GM18520 (cell line): ENCODE measurements at regions not wholly inside any gene's neighbourhood (a gene's known extent, or its start where the extent isn't known, plus 50 kb on each side); places are given as distances from the start of the nearest gene placed in this dataset.
A peak's percentile ranks its signal among the peaks of the same experiment; 100 is the strongest.

Experiments used
- ATAC-seq: cut with Tn5 transposase; IDR thresholded peaks from one replicate; pipeline ENCODE4 v1.9.1; 2021; ENCODE audit not compliant: unreplicated experiment

DNA sequence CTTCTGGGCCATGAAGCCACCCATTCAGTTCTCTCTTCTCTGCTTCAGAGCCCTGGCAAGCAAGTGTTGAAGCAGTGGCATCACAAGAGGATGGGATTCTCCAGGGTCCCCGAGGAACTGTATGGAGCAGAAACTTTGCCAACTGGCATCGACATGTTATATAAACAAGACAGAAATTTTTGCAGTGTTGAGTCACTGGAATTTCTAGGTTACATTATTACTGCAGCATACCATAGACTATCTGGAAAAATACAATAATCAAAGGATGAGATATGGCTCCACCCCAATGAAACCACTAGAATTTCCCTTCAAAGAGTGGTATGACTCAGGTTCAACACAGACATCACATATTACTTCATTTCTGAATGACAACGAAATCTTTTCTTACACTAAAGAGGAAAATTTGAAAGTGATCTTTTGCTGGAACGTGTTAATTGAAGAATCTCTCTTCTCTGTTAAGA lies 343.0 kb upstream of the DYNLRB2 start:
- no peak for ATAC-seq

DNA sequence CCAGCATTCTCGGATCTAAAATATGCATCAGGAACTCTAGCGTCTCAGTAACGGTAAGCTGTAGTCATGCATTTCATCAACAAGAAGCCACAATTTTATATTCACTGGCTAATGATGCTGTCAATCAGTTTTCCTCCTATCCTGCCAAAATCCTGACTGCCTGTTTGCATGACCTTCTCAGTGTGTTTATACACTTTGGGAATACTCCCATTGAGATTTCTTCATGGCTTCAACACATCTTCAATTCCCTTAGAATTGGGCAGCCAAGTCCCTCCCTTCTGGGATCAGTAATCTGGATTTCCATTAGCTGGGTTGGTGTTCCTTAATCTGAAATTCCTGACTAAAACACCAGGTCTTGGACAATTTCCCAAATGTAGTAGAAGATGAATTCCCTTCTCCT lies 348.9 kb upstream of the DYNLRB2 start:
- ATAC-seq, result no peak

DNA sequence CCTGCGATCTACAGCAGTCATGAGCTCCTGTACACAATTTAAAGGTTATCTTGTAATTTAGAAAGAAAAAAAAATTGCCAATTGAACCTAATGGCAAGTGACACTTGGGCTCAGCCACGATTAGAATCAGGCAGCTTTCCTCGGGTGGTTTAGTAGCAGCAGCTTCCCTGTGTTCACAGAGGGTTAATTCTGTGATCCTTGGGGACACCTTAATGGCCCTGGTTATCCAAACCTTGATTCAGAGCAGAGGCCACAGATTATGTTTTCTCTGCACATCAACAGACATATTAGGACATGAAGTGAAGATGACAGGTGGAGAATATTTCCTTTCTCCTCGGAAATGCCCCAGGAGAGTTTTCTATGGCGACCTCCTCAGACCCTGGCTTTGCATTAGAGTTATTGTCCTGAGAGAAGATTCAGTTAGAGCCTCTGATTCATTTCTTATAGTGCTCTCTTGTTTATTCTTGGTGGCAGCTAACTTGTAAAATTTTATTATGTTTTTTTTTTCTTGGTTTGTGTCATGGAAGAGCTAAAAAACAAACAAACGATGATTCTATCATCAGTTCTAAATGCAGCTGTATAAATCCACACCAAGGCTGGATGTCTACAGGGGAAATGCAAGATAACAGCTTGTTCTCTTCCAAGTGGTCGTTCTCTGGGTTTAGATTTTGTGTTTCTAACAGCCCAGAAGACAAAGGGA lies 351.2 kb upstream of the DYNLRB2 start:
- ATAC-seq, result no peak

DNA sequence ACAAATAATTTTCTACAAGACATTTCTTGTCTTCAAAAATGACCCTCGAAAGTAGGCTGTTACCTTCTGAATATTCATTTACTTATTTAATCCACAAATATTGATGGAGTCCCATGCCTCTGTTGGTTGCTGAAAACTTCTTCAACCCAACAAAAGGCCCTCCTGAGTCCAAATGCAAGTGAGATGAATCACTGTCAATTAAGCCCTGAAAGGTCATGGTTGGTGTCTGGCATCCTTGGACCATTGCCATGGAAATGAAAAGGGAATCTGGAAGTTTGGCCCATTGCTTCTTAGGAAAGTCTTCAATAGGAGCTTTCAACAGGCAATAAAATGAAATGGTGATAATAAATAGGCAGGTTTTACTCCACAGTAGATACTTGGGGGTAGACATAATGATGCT lies 364.7 kb upstream of the DYNLRB2 start:
- ATAC-seq, result no peak

DNA sequence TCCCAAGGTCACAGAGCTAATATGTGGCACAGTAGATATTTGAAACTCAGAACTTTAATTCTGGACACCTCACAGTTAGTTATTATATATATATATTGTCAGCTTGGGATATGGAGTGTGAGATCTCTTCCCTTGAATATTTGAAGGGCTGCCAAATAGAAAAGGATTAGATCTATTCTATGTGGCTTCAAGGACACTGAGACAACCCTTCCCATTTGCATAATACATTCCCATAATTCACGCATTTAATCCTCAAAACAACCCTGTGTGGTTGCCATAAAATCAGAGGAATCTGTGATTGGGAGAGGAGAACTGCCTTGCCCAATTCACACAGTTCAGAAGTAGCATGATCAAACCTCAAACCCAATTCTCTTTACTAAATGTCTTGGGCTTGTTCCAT lies 365.8 kb upstream of the DYNLRB2 start:
- no peak for ATAC-seq

DNA sequence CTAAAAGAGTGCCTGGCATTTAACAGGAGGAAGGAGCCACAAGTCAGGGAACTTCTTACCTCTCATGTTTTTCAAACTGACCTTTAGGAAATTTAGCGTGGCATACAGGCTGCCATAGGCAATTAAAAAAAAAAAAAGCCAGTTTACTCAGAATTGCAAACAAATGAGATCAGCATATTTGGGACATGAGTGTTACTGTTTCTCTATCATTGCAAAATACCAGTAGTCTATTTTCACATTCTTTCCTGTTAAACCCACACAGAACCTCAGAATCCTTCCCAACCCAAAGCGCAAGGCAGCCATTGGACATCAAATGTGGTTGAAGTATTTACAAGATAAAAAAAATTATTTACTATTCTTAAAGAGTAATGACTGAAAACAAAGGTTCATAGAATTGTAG lies 366.4 kb upstream of the DYNLRB2 start:
- no peak for ATAC-seq

DNA sequence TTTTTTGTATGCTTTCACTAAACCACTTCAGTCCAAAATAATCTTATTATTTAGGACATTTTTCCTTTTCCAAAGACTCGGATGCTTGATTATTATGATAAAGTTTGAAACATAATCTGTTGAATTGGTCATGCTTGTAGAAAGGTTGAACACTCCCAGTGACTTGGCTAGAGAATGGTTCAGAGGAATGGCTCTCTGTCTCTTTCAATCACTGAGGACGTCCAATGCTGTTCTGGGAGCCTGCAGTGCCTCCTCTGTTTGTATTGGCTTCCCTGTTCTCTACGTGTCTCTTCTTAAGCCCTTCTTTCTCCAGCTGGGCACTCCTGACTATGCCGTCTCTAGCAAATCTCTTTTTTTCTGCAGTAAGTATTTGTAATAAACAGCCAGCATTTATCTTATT lies 369.0 kb upstream of the DYNLRB2 start:
- no peak for ATAC-seq

DNA sequence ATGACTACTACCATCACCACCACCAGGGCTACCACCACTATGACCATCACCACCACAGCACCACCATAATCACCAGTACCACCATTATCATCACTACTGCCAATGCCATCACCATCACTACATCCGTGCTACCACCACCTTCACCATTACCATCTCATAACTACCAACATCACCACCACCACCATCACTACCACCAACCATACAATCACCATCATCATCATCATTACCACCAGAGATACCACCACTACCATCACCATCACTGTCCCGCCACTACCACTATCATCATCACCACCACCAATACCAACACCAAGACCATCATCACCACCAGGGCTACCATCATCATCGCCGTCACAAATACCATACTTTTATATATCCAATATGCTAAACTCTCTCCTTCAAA lies 369.6 kb upstream of the DYNLRB2 start:
- ATAC-seq, result no peak

DNA sequence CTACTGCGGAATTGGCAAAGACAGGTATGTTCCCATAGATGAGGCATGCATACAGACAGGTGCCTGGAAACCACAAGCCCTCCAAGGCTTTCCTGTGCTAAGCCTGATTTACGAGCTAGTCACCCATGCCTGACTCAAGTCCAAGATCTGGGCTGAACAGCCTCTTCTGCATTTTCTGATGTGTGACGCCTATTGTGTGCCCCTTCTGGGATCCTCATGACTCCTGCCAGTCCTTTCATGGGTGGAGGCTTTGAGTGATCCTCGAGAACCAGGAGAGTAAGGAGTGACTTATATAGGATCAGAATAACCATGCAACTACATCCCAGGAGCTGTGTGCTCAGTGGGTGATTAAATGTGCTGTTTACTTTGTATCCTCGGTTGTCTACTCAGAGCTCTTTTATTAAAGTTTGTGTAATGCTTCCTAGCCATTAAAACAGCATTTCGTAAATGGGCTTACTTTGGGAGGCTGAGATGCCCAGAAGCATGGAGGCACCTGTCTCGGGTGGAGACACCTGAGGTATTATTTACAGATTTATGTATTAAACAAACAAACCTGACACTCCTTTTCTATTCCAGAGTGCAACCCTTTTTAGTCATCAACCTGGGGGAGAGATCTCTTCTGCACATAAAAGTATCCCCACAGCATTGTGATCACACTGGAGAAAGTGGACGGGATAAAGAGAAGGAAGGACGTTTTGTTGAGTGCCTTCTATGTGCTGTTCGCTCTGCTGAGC lies 373.0 kb upstream of the DYNLRB2 start:
- no peak for ATAC-seq

DNA sequence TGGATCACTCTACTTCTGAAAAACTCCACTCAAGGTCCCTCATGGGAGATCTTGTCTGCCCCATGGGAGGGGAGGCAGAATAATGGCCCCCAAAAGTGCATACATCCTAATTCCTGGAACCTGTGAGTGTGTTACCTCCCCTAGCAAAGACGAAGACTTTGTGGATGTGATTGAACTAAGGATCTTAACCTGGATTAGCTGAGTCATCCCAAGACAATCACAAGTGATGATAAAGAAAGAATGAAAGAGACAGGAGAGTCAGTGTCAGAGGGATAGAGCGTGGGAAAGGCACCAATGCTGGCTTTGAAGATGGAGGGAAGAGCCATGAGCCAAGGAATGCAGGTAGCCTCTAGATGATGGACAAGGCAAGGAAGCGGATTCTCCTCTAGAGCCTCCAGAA lies 374.7 kb upstream of the DYNLRB2 start:
- ATAC-seq, result no peak

DNA sequence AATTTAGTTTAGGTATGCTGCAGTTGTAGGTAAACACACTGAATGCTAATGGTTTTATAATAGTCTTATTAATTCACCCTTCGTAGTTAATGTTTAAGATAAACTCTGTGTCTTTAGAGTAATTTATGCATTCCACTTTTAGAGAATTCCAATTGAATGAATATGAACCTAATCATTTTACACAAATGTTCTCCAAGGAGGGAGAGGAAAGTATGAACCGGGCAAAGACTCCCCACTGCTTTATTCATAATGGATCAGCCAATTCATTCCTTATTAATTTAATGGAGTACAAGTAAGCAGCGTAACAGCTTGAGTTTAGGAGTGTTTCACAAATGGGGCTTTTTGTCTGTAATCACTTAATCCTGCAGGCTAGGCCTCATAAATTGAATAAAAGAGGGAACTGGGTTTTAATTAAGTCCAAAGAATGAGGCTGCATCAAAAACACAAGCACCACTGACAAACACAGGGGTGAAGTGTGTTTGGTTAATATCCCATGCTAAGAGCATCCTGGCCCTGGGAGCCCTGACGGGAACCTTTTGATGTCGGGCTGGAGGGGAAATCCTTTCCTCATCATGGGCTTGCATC lies 375.7 kb upstream of the DYNLRB2 start:
- no peak for ATAC-seq

DNA sequence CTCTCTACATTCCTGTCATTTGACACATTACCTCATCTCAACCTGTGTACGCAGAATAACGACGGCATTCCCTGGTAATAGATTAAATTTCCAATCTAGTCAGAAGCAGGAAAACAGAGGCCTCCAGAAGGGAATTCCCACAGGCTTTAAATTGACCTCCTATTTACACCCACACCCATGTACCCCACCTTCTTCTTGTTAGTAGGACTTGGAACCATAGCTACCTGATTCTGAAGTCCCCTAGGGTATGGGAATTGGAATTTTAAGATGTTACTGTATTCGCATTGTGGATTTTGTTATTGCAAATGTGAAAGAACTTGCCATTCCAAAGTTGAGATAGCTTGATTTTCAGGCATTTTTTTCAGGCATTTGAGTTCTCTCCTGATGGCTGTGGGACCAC lies 377.5 kb upstream of the DYNLRB2 start:
- ATAC-seq, result no peak

DNA sequence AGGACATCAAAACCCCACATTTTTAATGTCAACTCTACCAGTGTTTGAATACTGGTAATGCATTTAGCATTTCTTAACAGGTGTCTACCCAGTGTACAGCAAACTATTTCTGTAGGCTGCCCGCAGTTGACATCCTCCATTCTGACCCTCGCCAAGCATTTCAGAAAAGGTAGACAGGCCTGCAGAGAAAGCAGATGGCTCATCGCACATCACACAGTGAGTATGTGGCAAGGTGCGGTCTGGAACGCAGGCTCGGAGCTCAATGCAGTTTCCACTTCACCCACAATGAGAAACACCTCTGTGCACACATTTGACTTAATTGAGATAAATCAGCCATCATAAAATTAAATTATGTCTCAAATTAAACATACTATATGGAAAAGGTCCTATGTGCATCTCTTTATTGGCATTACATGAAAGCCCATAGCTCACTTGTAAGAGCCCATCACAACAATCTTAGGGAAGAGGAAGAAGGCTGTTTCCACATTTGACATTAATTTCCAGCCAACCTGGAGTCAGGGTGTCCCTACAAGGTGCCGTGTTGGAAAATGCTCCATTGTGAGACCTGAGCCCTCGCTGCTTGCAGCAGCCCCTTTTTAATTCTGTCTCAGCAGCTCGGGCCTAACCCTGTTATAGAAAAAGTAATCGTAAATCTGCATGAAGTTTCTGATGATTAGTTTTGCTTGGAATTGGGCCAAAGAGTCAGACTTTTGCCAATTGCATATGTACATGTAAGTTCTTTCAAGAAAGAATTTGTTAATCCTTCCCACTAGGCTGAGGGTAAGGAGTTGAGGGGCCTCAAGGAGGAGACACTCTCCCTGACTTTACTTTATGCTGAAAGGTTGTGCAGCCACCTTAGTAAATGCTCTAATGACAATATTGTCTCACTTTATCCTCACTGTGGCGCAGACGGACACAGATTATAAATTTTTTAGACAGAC lies 378.7 kb upstream of the DYNLRB2 start:
- ATAC-seq, result no peak

DNA sequence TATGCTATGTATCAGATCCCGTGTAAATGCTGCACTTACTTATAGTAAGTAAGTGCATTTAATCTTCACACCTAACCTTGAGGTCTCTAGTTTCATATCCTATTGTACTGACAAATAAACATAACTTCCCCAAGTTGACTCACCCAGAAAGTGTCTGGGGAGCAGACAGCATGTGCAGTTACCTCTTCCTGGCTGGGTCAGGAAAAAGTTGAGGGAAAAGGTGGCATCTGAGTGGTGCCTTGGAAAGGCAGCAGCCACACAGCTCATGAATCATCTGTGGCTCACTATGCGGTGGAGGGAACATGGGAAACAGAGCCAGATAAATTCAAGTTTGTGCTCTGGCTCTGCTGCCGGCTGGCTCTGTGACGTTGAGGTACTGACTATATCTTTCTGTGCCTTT lies 382.0 kb upstream of the DYNLRB2 start:
- ATAC-seq, result no peak

DNA sequence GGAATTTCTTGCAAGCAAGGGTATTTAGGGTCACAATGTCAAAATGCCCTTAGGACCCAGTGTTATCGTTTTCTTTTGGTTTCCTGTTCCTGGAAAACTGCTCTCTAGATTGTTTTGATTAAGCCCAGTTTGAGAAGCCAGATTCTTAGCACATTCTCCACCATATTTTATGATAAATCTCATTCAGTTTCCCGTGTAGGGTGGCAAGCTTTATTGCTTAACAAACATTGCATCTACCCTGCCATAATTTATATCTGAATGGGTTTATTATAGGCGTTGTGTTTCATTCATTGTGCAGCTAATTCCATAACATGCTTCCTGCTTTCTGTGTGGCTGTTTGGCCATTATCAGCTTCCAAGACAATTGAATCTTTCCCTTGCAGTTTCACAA lies 389.1 kb upstream of the DYNLRB2 start:
- ATAC-seq, result no peak

DNA sequence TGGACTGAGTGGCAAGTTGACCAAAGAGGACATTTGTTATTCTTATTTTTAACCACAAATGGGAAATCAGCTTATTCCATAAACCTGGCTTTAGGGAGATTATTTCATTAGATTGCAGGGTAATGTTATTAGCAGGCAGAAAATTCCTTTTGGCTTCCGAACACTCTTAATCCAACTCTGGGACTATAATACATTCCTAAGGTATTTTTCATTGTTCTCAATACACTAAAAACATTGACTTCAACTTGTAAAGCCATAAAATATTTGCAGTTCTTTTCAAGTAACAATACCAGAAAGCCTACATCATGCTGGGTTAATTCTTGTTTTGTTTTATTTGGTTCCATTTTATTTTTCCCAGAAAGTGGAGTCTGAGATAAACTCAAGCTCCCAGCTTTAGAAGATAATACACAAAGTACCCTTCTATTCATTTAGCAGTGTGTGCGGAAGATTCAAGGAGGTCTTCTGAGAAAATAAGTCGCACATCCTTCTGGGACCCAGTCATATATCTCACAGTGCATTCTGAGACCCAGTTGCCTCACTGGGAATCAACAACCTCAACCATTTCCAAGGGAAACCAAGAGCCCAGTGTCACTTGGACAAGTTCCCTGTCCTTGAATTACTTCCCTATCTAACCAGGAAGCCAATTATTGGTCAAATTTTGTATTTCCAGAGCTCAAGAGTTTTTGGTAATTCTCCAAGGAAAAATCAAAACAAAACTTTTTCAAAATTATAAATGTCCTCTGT lies 389.6 kb upstream of the DYNLRB2 start:
- ATAC-seq, result no peak

DNA sequence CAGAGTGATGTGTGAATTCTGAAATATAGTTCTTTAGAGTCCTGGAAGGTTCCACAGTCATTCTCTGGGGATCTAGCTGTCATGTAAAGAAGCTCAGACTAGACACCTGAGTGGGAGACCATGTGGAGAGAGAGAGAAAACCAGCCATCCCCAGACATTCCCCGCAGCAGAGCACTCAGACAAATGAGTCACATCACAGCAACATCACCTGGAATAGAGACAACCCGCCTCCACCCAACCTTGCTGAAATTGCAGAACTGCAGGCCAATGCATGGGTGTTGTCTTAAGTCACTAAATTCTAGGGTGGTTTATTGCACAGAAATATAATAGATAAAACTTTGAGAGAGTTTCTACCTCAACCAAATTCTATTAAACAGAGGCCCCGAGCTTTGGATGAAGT lies 392.0 kb upstream of the DYNLRB2 start:
- no peak for ATAC-seq

DNA sequence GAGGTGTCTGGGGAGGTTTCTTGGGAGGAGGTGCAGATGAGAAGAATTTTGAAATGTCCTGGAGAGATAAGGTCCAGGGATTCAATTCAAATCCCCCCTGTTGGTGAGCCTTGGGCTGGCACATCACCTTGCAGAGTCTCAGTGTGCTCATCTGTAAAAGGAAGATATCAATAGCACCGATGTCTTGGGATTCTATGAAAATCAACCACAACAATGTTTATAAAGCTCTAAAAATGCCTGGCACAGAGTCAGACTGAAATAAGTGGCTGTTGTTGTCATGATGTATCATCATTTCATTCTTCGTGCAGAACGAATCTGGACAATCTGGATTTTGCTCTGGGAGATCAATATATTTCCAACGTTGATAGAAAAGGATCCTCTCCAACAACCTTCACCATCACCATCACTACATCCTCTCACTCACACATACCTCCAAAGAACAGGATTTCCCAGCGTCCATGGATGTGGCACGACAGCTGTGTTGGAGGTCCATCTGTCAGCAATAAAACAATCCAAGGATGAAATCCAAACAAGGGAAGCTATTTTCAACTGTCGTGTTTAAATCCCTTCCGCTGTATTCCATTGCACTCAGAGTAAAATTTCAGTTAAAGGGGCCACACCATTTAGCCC lies 393.7 kb upstream of the DYNLRB2 start:
- no peak for ATAC-seq

DNA sequence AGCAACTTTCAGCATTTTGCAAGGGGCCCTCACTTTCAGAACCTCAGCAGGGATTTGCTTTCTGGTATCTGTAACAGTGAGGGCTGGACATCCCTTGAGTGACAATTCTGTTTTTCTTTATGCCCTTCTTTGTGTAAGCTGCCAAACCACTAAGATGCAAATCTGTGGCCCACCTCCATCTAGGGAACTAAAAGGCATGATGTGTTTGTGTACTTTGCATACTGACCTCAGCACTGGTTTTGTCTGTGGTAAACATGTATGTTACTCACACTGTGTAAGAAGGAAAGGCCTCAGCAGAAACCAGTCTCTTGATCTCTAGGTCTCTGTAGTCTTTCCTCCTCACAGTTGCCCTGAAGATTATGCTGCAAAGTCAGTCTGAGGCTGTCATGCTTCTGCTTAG lies 396.6 kb upstream of the DYNLRB2 start:
- ATAC-seq, result peak; percentile 99

DNA sequence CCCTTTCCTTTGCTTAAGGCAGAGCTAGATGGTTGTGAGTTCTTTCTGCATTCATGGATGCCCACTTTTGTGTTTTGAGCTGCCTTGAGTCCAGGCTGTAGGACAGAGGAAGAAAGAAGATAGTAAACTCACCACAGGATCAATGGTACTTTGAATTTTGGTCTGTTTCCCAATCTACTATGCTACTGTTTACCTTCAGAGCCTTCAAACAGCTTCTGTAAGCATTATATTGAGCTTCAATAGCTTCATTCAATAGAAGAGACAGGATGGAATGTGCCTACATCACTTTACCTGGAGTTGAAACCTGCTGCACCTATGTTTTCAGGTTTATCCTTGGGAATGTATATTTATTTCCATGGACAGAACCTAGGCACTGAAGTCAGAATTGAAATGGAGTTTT lies 397.9 kb upstream of the DYNLRB2 start:
- no peak for ATAC-seq
